H1 (cell line): ENCODE measurements at regions not wholly inside any gene's neighbourhood (a gene's known extent, or its start where the extent isn't known, plus 50 kb on each side); places are given as distances from the start of the nearest gene placed in this dataset.

Experiments
- CTCF ChIA-PET: fragments of 300-600 bp; sonication (Branson Sonifier 250); formaldehyde crosslinking; loops from one replicate; lab custom pipeline; 2021; ENCODE audit not compliant: partially characterized antibody; lab: Charles Lee
- POLR2A ChIA-PET: fragments of 300-600 bp; sonication (Branson Sonifier 250); formaldehyde crosslinking; loops from one replicate; lab custom pipeline; 2021; ENCODE audit warnings: inconsistent platforms; ENCODE audit not compliant: partially characterized antibody; lab: Charles Lee
- DNase-seq, 2 experiments: peaks; one replicate each; pipeline versions ENCODE4 v3.0.0 to v3.0.0-alpha.2; 2010 to 2022; ENCODE audit warnings: low spot score in 2 of 2, low read depth in 1 of 2, mixed read lengths in 1 of 2
- FAIRE-seq: peaks from 2 replicates; lab custom pipeline; 2011; peaks lifted over from hg19 to GRCh38; lab: Jason Lieb, UNC
- H2AFZ ChIP-seq: 2 replicates; pipeline ENCODE4 v1.8.1; 2012; ENCODE audit warnings: low read length, inconsistent platforms
- H2AK5ac ChIP-seq: 2 replicates; pipeline ENCODE4 v1.6.1; 2013; ENCODE audit warnings: low read depth, low read length
- H2BK120ac ChIP-seq: replicated peaks from 2 replicates; pipeline ENCODE3; 2013; ENCODE audit warnings: low read depth, low read length, inconsistent platforms
- H2BK12ac ChIP-seq: 2 replicates; pipeline ENCODE4 v1.6.1; 2013; ENCODE audit warnings: low read depth, low read length
- H2BK15ac ChIP-seq: 2 replicates; pipeline ENCODE4 v1.6.1; 2013; ENCODE audit warnings: low read length
- H2BK20ac ChIP-seq: 2 replicates; pipeline ENCODE4 v1.6.1; 2013; ENCODE audit warnings: low read length
- H2BK5ac ChIP-seq: 2 replicates; pipeline ENCODE4 v1.6.1; 2013; ENCODE audit warnings: low read depth, low read length
- H3K14ac ChIP-seq: 2 replicates; pipeline ENCODE4 v1.6.1; 2013; ENCODE audit warnings: inconsistent platforms; ENCODE audit not compliant: insufficient read length
- H3K18ac ChIP-seq: 2 replicates; pipeline ENCODE4 v1.6.1; 2013; ENCODE audit warnings: low read length; ENCODE audit errors: extremely low read depth
- H3K23ac ChIP-seq: 2 replicates; pipeline ENCODE4 v1.6.1; 2013; ENCODE audit warnings: inconsistent platforms; ENCODE audit not compliant: insufficient read length
- H3K23me2 ChIP-seq: 2 replicates; pipeline ENCODE4 v1.6.1; 2013; ENCODE audit warnings: low read depth, low read length
- H3K27ac ChIP-seq: 2 replicates; pipeline ENCODE4 v1.6.1; 2011; ENCODE audit warnings: low read depth, low read length, inconsistent platforms
- H3K27me3 ChIP-seq, 4 experiments: replicated peaks in 1 of 4; 1 replicate in 1 of 4; 2 replicates in 3 of 4; pipeline versions ENCODE4 v1.6.1 to v1.8.1; 2011 to 2013; ENCODE audit warnings: low read length in 3 of 4, mild to moderate bottlenecking in 3 of 4, inconsistent platforms in 2 of 4, mixed read lengths in 2 of 4, moderate library complexity in 1 of 4; ENCODE audit not compliant: control insufficient read depth in 3 of 4, insufficient read depth in 3 of 4; ENCODE audit errors: extremely low read depth in 1 of 4
- H3K36me3 ChIP-seq, 4 experiments: 2 replicates each; pipeline versions ENCODE4 v1.6.1 to v1.8.1; 2011 to 2013; ENCODE audit warnings: mild to moderate bottlenecking in 4 of 4, low read length in 3 of 4, moderate library complexity in 2 of 4, control low read depth in 1 of 4, inconsistent platforms in 1 of 4; ENCODE audit not compliant: insufficient read depth in 4 of 4, control insufficient read depth in 2 of 4
- H3K4ac ChIP-seq: replicated peaks from 2 replicates; pipeline ENCODE3; 2013; ENCODE audit warnings: low read length, low read depth, mixed read lengths, inconsistent platforms; ENCODE audit not compliant: insufficient read length
- H3K4me1 ChIP-seq, 4 experiments: replicated peaks in 1 of 4; 1 replicate in 1 of 4; 2 replicates in 3 of 4; pipeline versions ENCODE4 v1.6.1 to v1.8.1; 2011 to 2013; ENCODE audit warnings: low read length in 3 of 4, inconsistent platforms in 2 of 4, mixed read lengths in 1 of 4; ENCODE audit not compliant: insufficient read depth in 4 of 4, control insufficient read depth in 3 of 4
- H3K4me2 ChIP-seq, 2 experiments: 2 replicates each; pipeline versions ENCODE4 v1.6.1 to v1.8.1; 2011 to 2013; ENCODE audit warnings: low read depth in 2 of 2, low read length in 2 of 2, control low read depth in 1 of 2, inconsistent platforms in 1 of 2, mild to moderate bottlenecking in 1 of 2; ENCODE audit not compliant: insufficient read depth in 1 of 2
- H3K4me3 ChIP-seq, 4 experiments: fragments of 200-600, 300-600 bp in 1 of 4; sonication (generic), shearing (Covaris generic), sonication (Bioruptor Twin) in 1 of 4; 2 replicates each; pipeline versions ENCODE4 v1.5.1 to v1.8.1; 2011 to 2016; ENCODE audit warnings: low read length in 4 of 4, low read depth in 3 of 4, control low read depth in 2 of 4, inconsistent platforms in 2 of 4, mild to moderate bottlenecking in 2 of 4, mixed read lengths in 1 of 4, moderate library complexity in 1 of 4; ENCODE audit not compliant: insufficient read depth in 2 of 4; ENCODE audit errors: extremely low read depth in 1 of 4
- H3K56ac ChIP-seq: replicated peaks from 2 replicates; pipeline ENCODE3; 2013; ENCODE audit warnings: low read depth, mild to moderate bottlenecking, mixed read lengths, low read length, inconsistent platforms; ENCODE audit not compliant: insufficient read length
- H3K79me1 ChIP-seq: 2 replicates; pipeline ENCODE4 v1.6.1; 2013; ENCODE audit warnings: low read depth, low read length, control low read depth
- H3K79me2 ChIP-seq, 2 experiments: 2 replicates each; pipeline versions ENCODE4 v1.6.1 to v1.8.1; 2012 to 2013; ENCODE audit warnings: low read length in 2 of 2, mild to moderate bottlenecking in 2 of 2, inconsistent platforms in 1 of 2; ENCODE audit not compliant: insufficient read depth in 2 of 2, control insufficient read depth in 1 of 2
- H3K9ac ChIP-seq, 4 experiments: replicated peaks in 1 of 4; 1 replicate in 1 of 4; 2 replicates in 3 of 4; pipeline versions ENCODE4 v1.6.1 to v1.8.1; 2011 to 2013; ENCODE audit warnings: low read depth in 3 of 4, low read length in 3 of 4, control low read depth in 2 of 4, mild to moderate bottlenecking in 2 of 4, moderate library complexity in 2 of 4, inconsistent platforms in 1 of 4; ENCODE audit errors: extremely low read depth in 1 of 4
- H3K9me3 ChIP-seq, 2 experiments: 2 replicates each; pipeline versions ENCODE4 v1.6.1 to v1.8.1; 2012 to 2013; ENCODE audit warnings: mild to moderate bottlenecking in 2 of 2, moderate library complexity in 2 of 2, control low read depth in 1 of 2, inconsistent platforms in 1 of 2, low read depth in 1 of 2, low read length in 1 of 2, mixed read lengths in 1 of 2; ENCODE audit not compliant: insufficient read depth in 2 of 2
- H4K20me1 ChIP-seq, 2 experiments: replicated peaks in 1 of 2; 2 replicates each; pipeline versions ENCODE3 to v1.8.1; 2011 to 2013; ENCODE audit warnings: inconsistent platforms in 2 of 2, low read length in 2 of 2, mild to moderate bottlenecking in 1 of 2; ENCODE audit not compliant: insufficient read depth in 2 of 2, control insufficient read depth in 1 of 2
- H4K5ac ChIP-seq: 2 replicates; pipeline ENCODE4 v1.6.1; 2013; ENCODE audit warnings: low read length, low read depth, mixed read lengths, inconsistent platforms; ENCODE audit not compliant: insufficient read length
- H4K8ac ChIP-seq: 2 replicates; pipeline ENCODE4 v1.8.0; 2013; ENCODE audit warnings: mild to moderate bottlenecking, moderate library complexity, low read length, inconsistent platforms; ENCODE audit not compliant: insufficient read depth; ENCODE audit errors: extremely low read depth
- H4K91ac ChIP-seq: replicated peaks from 2 replicates; pipeline ENCODE3; 2013; ENCODE audit warnings: low read length, mixed read lengths, inconsistent platforms; ENCODE audit not compliant: insufficient read length
- EGR1 ChIP-seq: IDR thresholded peaks from 2 replicates; pipeline ENCODE4 v1.6.1; 2011; ENCODE audit warnings: low read depth, low read length, borderline replicate concordance
- GTF2F1 ChIP-seq: IDR thresholded peaks from 2 replicates; pipeline ENCODE4 v1.6.1; 2012; ENCODE audit warnings: low read depth, low read length, improper control_type of control experiment, borderline replicate concordance
- NRF1 ChIP-seq: IDR thresholded peaks from 2 replicates; pipeline ENCODE4 v1.6.1; 2011; ENCODE audit warnings: mild to moderate bottlenecking, low read depth, low read length, improper control_type of control experiment
- POU5F1 ChIP-seq: IDR thresholded peaks from 2 replicates; pipeline ENCODE4 v1.6.1; 2011; ENCODE audit warnings: low read depth, mild to moderate bottlenecking, low read length, moderate library complexity
- SP1 ChIP-seq: IDR thresholded peaks from 2 replicates; pipeline ENCODE4 v1.6.1; 2011; ENCODE audit warnings: low read depth, low read length
- SP2 ChIP-seq: IDR thresholded peaks from 2 replicates; pipeline ENCODE4 v1.6.1; 2012; ENCODE audit warnings: mild to moderate bottlenecking, low read length, inconsistent platforms
- WGBS, 2 experiments: shearing (Covaris generic) in 1 of 2; methylation state at CpG; one replicate each; pipeline versions ENCODE4 v1.1.6 to v1.1.7; 2013 to 2015; ENCODE audit warnings: low lambda C conversion rate in 2 of 2, mixed read lengths in 2 of 2, inconsistent platforms in 1 of 2, low coverage in 1 of 2, missing lambda C conversion rate in 1 of 2; ENCODE audit not compliant: insufficient replicate concordance in 2 of 2, insufficient coverage in 1 of 2, insufficient read length in 1 of 2; ENCODE audit errors: extremely low coverage in 1 of 2, missing lambda C conversion rate in 1 of 2; 5-methylcytosine and 5-hydroxymethylcytosine counted together

- CTCF ChIA-PET: interaction anchor here (0.6 kb wide), 1 partner anchor 374 kb away, joined by 3 read pairs; no protein-coding TSS in a partner anchor
- WGBS, 2 experiments: 86% methylated on average over 3 of the region's 3 CpGs; no CpG with 5 or more reads in 1 of the 2 experiments
- no peaks in the 10 kb centered on the region for H3K79me1 ChIP-seq
- no peak overlapping the region for H2AFZ ChIP-seq
- H3K18ac ChIP-seq: no peak overlapping the region
- no peak overlapping the region for H3K4ac ChIP-seq
- H4K20me1 ChIP-seq: no peaks in the 10 kb centered on the region
- no peaks in the 10 kb centered on the region for H3K9me3 ChIP-seq
- no peak overlapping the region for H2BK120ac ChIP-seq
- FAIRE-seq (no peak), DNase-seq (no peak)
- no peak overlapping the region for H2BK20ac ChIP-seq
- H3K56ac ChIP-seq: no peak overlapping the region
- H3K4me2 ChIP-seq: no peak overlapping the region
- H3K23me2 ChIP-seq: no peaks in the 10 kb centered on the region; the same call in 1 of the 2 replicates
- no peak overlapping the region for H3K4me3 ChIP-seq
- no peak overlapping the region for H3K9ac ChIP-seq
- H3K79me2 ChIP-seq: no peaks in the 10 kb centered on the region
- no peaks in the 10 kb centered on the region for H3K36me3 ChIP-seq
- no peak overlapping the region for H4K91ac ChIP-seq
- H4K8ac ChIP-seq: no peak overlapping the region
- peaks cover 0 to 3% (median 0%) of the 10 kb centered on the region in 4 experiments; a peak in 2 of 7 replicates for H3K4me1 ChIP-seq
- H3K23ac ChIP-seq: no peak overlapping the region
- no peaks in the 10 kb centered on the region for H3K27me3 ChIP-seq
- no peak overlapping the region for H2BK12ac ChIP-seq
- no peak overlapping the region for H2BK15ac ChIP-seq
- TF ChIP-seq POU5F1 (no peak), GTF2F1 (no peak), SP1 (no peak), EGR1 (no peak), NRF1 (no peak), SP2 (no peak)
- no peak overlapping the region for H2BK5ac ChIP-seq
- POLR2A ChIA-PET: no interaction called here
- no peak overlapping the region for H2AK5ac ChIP-seq
- H3K27ac ChIP-seq: no peak overlapping the region
- H4K5ac ChIP-seq: no peak overlapping the region
- H3K14ac ChIP-seq: no peak overlapping the region
Measured at GRCh38 chr12:58548801-58549200, 371.5 kb downstream of the LRIG3 start.
